Uterus (tissue), 2 donors: ENCODE measurements at regions not wholly inside any gene's neighbourhood (a gene's known extent, or its start where the extent isn't known, plus 50 kb on each side); places are given as distances from the start of the nearest gene placed in this dataset.

ENCODE experiments used
- POLR2A ChIP-seq, 2 donors: fragments of 450-650 bp; IDR thresholded peaks; one replicate each; pipeline ENCODE4 v1.6.1; 2016; ENCODE audit warnings: antibody characterized with exemption in 2 of 2, mild to moderate bottlenecking in 1 of 2, moderate library complexity in 1 of 2
- TF ChIP-seq, protein P1 (sequence below), 4 experiments: fragments of 200-600 bp in 2 of 4; fragments of 450-650 bp in 2 of 4; sonication (generic) in 2 of 4; IDR thresholded peaks; one replicate each; pipeline ENCODE4 v1.5.1; 2016 to 2019; ENCODE audit warnings: antibody characterized with exemption in 4 of 4, mild to moderate bottlenecking in 2 of 4, moderate library complexity in 1 of 4

DNA sequence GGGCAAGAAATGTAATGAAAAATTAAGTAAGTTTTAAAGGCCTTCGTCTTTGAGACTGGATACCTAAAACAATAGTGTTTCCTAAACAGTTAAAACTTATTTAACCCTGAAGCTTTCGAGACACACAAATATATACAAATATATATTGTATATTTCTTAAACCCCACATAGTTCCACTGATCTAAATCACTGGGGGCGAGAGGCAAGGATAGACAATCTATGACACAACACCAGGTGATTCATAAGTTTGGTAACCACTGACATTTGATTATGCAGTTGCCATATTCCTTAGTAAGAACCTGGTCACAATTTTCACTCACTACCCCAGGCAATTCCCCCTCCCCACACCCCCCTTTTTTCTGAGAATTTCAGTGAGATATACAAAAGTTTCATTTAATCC is 55.3 kb upstream of the BOLA1 start:
- TF ChIP-seq POLR2A (IDR thresholded peaks at IDR 0.05): no peak
- TF ChIP-seq, protein P1, sequence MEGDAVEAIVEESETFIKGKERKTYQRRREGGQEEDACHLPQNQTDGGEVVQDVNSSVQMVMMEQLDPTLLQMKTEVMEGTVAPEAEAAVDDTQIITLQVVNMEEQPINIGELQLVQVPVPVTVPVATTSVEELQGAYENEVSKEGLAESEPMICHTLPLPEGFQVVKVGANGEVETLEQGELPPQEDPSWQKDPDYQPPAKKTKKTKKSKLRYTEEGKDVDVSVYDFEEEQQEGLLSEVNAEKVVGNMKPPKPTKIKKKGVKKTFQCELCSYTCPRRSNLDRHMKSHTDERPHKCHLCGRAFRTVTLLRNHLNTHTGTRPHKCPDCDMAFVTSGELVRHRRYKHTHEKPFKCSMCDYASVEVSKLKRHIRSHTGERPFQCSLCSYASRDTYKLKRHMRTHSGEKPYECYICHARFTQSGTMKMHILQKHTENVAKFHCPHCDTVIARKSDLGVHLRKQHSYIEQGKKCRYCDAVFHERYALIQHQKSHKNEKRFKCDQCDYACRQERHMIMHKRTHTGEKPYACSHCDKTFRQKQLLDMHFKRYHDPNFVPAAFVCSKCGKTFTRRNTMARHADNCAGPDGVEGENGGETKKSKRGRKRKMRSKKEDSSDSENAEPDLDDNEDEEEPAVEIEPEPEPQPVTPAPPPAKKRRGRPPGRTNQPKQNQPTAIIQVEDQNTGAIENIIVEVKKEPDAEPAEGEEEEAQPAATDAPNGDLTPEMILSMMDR (IDR thresholded peaks at IDR 0.05): no peak
